ENCODE measurements at regions not wholly inside any gene's neighbourhood (a gene's known extent, or its start where the extent isn't known, plus 50 kb on each side); places are given as distances from the start of the nearest gene placed in this dataset.

GRCh38 chr21:24289539-24289938, 1317.7 kb downstream of the MRPL39 start:
- TF ChIP-seq POLR2A (IDR thresholded peaks at IDR 0.05; ENCODE audit: low read depth, low read length) (no peak), FOS (IDR thresholded peaks at IDR 0.05; ENCODE audit: borderline replicate concordance, insufficient read depth, low read length) (no peak), EZH2 (IDR thresholded peaks at IDR 0.05; ENCODE audit: borderline replicate concordance, low read depth, low read length, severe bottlenecking) (no peak), MYC (IDR thresholded peaks at IDR 0.05; ENCODE audit: low read depth, low read length) (no peak), JUN (IDR thresholded peaks at IDR 0.05; ENCODE audit: borderline replicate concordance, insufficient read depth, insufficient read length, low read depth) (no peak), GATA2 (IDR thresholded peaks at IDR 0.05; ENCODE audit: insufficient read depth, insufficient read length, low read depth, low read length) (no peak), CTCF (IDR thresholded peaks at IDR 0.05; ENCODE audit: extremely low read depth in 1 of 2, insufficient read depth in 1 of 2, low read depth in 1 of 2, low read length in 2 of 2) (no peak), POLR2AphosphoS5 (IDR thresholded peaks at IDR 0.05; ENCODE audit: insufficient read depth, low read depth, low read length) (no peak), MAX (IDR thresholded peaks at IDR 0.05; ENCODE audit: insufficient read depth, insufficient read length) (no peak)
- ChIA-PET POLR2A (no interaction called here), CTCF (no interaction called here)
- intact Hi-C loops (cut with micrococcal nuclease) = no loop called here
- Histone ChIP-seq H3K36me3 (ENCODE audit: control insufficient read depth in 2 of 2, extremely low read depth in 1 of 2, insufficient read depth in 2 of 2, low read length in 2 of 2) (no peaks in the 10 kb centered on the region), H3K4me2 (ENCODE audit: insufficient read depth, low read length) (no peak overlapping the region), H3K9ac (replicated peaks; ENCODE audit: extremely low read depth, insufficient read depth, low read length) (no peak overlapping the region), H4K20me1 (replicated peaks; ENCODE audit: control insufficient read depth, extremely low read depth, insufficient read depth, low read length) (no peaks in the 10 kb centered on the region), H3K4me1 (ENCODE audit: control insufficient read depth, extremely low read depth, insufficient read depth, low read length) (no peaks in the 10 kb centered on the region), H3K9me3 (replicated peaks; ENCODE audit: control insufficient read depth, insufficient read depth, low read length) (no peaks in the 10 kb centered on the region), H3K9me1 (replicated peaks; ENCODE audit: control insufficient read depth, extremely low read depth, insufficient read depth, low read length) (no peaks in the 10 kb centered on the region), H3K27me3 (ENCODE audit: control insufficient read depth in 2 of 2, insufficient read depth in 2 of 2, low read length in 2 of 2) (no peaks in the 10 kb centered on the region), H2AFZ (ENCODE audit: low read depth, low read length) (no peak overlapping the region), H3K4me3 (replicated peaks in 1 of 3; ENCODE audit: insufficient read depth in 1 of 3, low read depth in 1 of 3, low read length in 3 of 3) (no peak overlapping the region), H3K79me2 (ENCODE audit: control insufficient read depth, insufficient read depth, low read length) (no peaks in the 10 kb centered on the region), H3K27ac (ENCODE audit: insufficient read depth, low read depth, low read length) (no peak overlapping the region)
- DNase-seq (ENCODE audit: low read depth, low spot score) (no peak), FAIRE-seq (no peak)
- no TSS peak for BruUV-seq (replicated peaks)
- dilution Hi-C loops (cut with MboI; ENCODE audit: extremely low pct_ligation_motif_present, low sequenced_read_pairs) = no loop called here

Data from endothelial cell of umbilical vein (primary cell).